Endometrium (tissue), 2 donors: ENCODE measurements at regions not wholly inside any gene's neighbourhood (a gene's known extent, or its start where the extent isn't known, plus 50 kb on each side); places are given as distances from the start of the nearest gene placed in this dataset.

Experiments used
- FAIRE-seq: peaks from 2 replicates; lab custom pipeline; 2012; peaks lifted over from hg19 to GRCh38; lab: Jason Lieb, UNC
- donor health status: control.
- donor health status: control.

DNA sequence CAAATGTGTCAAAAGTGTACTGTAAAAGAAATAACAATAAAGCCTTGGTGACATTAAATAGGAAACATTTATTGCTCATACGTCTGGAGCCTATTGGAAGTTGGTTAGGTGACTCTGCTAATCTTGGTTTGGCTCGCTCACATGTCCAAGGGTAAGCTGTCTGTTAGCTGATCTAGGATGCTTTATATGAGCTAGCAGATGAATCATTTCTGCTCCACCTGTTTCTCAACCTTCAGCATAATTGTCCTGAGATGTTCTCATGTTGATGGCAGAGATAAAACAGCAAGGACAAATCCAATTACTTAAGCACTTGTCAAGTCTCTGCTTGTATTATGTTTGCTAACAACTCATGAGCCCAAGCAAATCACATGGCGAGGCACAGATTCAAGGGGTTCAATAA is 56.0 kb upstream of the CD53 start:
- no peak for FAIRE-seq

- no peak for FAIRE-seq
These were observed 61.4 kb upstream of the CD53 start for GRCh38 chr1:110811529-110811928.

DNA sequence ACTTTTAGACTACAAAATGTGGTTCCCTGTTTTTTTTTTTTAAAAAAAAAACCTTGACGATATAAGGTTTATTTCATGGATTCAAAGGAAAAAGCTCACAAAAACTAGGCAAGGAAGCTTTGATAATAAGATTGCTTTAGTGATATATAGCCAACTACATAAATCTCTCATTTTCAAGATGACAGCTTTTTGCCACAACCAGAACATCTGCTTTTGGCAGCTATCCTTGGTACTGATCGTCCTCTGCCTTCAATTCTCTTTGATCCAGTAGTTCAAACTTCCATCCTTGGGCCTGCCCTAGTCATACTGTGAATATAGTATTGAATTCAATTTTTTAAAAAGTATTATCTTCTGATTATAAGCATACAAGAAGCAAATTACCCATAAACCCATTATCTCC is 72.9 kb upstream of the CD53 start:
- no peak for FAIRE-seq

DNA sequence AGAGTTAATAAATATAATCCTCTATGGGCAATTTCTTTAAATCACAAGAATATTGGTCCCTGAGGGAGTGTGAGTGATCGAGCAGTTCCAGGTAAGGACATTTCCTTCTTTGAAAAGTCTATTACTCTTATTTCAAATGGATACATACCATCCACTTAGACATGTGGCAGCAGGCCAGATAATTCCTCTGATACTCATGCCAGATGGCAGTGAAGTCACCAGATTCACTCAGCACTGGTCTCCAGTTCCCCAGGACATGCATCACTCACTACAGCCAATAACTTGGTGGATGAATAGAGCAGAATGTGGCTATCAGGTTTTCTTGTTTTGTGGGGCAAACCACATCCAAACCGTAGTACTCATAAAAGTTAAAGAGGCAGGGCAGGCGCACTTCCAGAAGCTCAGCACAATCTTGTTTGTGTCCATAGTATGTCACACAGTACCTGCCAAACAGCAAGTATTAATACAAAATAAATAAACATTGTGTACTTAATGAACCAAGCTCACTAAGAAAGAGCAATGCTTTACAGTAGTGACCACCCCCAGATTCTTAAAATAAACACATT is 74.2 kb upstream of the CD53 start:
- FAIRE-seq = no peak

DNA sequence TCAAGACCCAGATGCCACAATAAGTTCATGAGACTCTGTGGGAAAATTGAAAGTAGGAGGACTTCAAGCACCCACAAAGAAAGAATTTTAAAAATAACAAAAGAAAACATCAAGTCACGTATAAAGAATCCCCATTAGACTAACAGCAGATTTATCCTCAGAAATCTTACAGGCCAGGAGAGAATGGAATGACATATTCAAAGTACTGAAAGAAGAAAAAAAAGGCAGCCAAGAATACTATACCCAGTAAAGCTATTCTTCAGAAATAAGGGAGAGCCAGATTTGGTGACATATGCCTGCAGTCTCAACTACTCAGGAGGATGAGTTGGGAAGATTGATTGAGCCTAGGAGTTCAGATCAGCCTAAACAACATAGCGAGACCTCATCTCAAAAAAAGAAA is 84.3 kb upstream of the CD53 start:
- no peak for FAIRE-seq

DNA sequence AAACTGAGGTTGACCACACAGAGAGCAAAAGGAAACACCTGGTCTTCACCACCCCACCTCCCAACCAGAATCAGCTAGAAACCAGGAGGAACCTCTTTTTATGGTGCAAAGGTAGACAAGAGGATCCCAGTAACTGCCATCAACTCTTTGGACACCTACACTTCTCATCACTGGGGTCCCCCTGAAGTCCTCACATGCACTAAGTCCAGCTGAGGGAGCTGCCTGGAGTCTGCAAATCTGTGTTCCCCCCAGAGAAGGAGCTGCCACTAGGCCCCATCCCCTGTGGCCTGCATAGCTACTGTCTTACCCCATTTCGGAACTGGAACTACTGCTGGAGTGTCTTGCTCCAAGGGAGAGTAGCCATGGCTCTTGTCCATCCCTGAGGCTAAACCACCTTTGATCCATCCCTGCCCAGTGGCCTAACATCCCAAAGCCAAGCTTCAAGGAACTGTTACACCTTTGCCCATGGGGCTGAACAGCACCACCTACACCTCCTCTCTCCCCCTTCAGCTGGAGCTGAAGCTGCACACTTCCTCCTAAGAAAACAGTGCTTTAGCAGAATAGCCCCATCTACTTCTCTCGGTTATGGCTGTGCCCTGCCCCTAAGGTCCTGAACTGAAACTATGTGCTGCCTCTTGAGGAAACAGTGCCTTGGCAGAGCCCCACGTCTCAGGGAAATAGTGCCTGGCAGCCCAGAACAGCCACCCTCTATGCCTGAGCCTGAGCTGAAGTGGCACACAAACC is 85.4 kb upstream of the CD53 start:
- no peak for FAIRE-seq

- no peak for FAIRE-seq
These were observed 86.1 kb upstream of the CD53 start for GRCh38 chr1:110786802-110787327.

- FAIRE-seq = no peak
These were observed 87.3 kb upstream of the CD53 start for GRCh38 chr1:110785612-110786011.

- no peak for FAIRE-seq
These were observed 87.9 kb upstream of the CD53 start for GRCh38 chr1:110785055-110785454.

DNA sequence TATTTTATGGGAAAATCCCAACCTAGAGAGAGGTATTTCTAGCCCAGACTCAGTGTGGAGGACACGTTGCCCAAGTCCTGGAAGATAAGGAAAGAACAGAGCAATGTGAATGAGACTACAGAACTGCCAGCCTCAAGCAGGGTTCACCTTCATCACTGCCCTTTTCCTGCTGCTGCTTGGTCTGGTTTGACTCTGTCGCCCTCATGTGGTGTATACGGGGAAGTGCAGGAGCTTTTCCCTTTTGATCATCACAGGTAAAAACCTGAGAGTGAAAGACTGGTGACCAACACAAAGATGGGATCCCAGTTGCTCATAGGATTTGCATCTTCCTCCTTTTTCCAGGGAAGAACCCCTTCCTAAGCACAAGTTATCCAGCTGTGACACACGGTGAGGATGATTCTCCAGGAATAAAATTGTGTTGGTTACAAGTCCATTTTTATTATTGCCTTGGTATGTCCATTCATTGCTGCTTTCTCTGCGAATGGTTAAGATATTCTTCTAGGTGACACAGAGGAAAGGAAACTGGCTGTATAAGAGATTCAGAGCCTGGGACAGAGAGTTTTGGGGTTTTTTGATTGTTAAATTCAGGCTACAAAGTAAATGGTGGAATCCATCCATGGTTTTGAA is 89.5 kb upstream of the CD53 start:
- no peak for FAIRE-seq

- FAIRE-seq = no peak
These were observed 91.4 kb upstream of the CD53 start for GRCh38 chr1:110781525-110781924.

GRCh38 chr1:110780600-110781484 is 92.1 kb upstream of the CD53 start:
- no peak for FAIRE-seq

- no peak for FAIRE-seq
These were observed 93.3 kb upstream of the CD53 start for GRCh38 chr1:110779636-110780035.

DNA sequence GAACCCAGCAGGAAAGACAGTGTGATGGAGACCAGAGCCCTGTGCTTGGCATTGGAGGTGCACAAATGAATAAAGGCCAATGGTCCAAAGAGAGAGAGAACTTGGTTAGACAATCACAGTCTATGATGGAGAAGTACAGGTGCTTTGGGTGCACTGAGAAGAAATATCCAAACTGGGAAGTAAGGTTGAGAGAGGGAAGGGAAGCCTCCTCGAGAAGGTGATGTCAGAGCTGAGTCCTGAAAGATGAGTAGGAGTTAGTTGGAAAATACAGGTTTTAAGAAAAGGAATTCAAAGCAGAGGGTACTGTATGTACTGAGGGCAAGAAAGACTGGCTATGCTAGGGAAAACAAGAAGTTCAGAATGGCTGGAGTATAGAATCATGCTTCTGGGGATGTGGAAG is 94.1 kb upstream of the CD53 start:
- FAIRE-seq = no peak

GRCh38 chr1:110777228-110777627 is 95.7 kb upstream of the CD53 start:
- no peak for FAIRE-seq

- no peak for FAIRE-seq
These were observed 98.5 kb upstream of the CD53 start for GRCh38 chr1:110774398-110774797.

- no peak for FAIRE-seq
These were observed 99.1 kb upstream of the KCNA3 start for GRCh38 chr1:110773813-110774212.

GRCh38 chr1:110771245-110772022 is 96.7 kb upstream of the KCNA3 start:
- no peak for FAIRE-seq

DNA sequence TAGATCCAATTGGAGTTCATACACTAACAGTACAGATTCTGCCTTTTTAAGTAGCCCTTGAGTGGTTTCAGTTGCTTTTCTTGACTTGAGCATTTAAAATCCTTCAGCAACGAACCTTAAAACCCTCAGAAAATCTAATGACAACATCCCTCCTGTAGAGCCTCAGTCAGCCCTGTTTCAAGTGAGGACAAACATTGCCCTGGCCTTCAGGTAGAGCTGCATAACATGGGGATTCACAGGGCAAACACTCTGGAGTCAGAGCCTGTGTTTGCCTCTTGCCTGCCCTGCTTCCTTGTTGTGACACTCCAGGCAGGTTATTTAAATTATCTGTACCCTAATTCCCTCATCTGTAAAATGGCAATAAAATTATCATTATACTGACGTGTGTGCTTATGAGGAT is 96.1 kb upstream of the KCNA3 start:
- FAIRE-seq = no peak

GRCh38 chr1:110768605-110769004 is 93.9 kb upstream of the KCNA3 start:
- no peak for FAIRE-seq

GRCh38 chr1:110766336-110766647 is 91.6 kb upstream of the KCNA3 start:
- no peak for FAIRE-seq
